MG63 (cell line): ENCODE measurements at regions not wholly inside any gene's neighbourhood (a gene's known extent, or its start where the extent isn't known, plus 50 kb on each side); places are given as distances from the start of the nearest gene placed in this dataset.

ENCODE experiments used
- DNase-seq: peaks from one replicate; pipeline ENCODE4 v3.0.0-alpha.2; 2020
- H3K27me3 ChIP-seq: fragments of 250-450 bp; sonication (Bioruptor Pico); 2 replicates; pipeline ENCODE4 v1.5.1; 2020; ENCODE audit warnings: mild to moderate bottlenecking, moderate library complexity
- H3K36me3 ChIP-seq: fragments of 250-450 bp; sonication (Bioruptor Pico); 2 replicates; pipeline ENCODE4 v1.5.1; 2020; ENCODE audit warnings: mild to moderate bottlenecking, moderate library complexity
- H3K4me3 ChIP-seq: fragments of 250-450 bp; sonication (Bioruptor Pico); 2 replicates; pipeline ENCODE4 v1.5.1; 2020; ENCODE audit warnings: mild to moderate bottlenecking, moderate library complexity
- H3K9me3 ChIP-seq: fragments of 250-450 bp; sonication (Bioruptor Pico); 2 replicates; pipeline ENCODE4 v1.5.1; 2020; ENCODE audit warnings: mild to moderate bottlenecking, moderate library complexity

DNA sequence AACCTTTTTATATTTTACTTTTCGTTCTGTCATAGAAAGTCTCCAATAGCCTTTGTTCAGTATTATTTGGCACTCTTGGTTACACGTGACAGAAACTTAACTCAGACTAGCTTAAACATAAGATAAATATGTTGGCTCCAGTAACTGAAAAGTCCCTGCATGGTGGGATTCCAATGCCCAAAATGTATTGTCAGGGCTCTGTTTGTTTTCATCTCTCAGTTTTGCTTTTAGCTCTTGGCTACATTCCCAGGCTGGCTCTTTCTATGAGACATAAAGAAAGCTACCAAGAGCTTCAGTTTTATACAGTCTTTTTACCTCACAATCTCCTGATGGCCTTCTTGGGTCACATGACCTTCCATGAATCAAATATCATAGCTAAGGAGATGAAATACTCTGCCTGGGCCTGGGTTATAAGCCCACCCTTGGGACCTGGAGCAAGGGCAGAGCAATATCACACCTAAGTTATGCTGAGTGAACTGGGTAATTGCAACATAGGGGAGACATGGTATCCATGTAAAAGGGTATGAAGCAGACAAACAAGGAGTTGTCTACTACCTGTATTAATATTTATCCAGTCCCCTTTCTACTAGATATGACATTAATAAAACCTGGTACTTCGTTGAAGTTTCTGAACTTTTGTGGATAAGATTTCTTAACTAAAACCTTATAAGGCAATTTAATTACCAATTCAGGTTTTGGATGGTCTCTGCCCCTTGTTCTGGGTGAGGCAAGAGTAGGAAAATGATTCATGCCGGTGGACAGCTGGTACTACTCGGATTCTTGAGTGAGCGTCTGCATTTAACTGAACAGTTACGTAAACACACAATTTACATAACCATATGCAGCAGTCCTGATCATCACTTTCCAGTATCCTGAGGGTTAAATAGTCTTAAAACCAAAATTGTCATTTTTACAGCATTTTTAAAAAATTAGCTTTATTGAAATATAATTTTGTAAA lies 442.3 kb downstream of the GPATCH2 start:
- DNase-seq = peak; percentile 73
- Histone ChIP-seq H3K27me3 (no peaks in the 10 kb centered on the region), H3K36me3 (no peaks in the 10 kb centered on the region), H3K9me3 (peaks cover 5% of the 10 kb centered on the region; the same call in 1 of the 2 replicates), H3K4me3 (no peak overlapping the region)

GRCh38 chr1:217186664-217187063 lies 444.2 kb downstream of the GPATCH2 start:
- Histone ChIP-seq H3K4me3 (no peak overlapping the region), H3K36me3 (no peaks in the 10 kb centered on the region), H3K27me3 (no peaks in the 10 kb centered on the region), H3K9me3 (peaks cover 5% of the 10 kb centered on the region; the same call in 1 of the 2 replicates)
- DNase-seq = no peak

GRCh38 chr1:217184854-217185253 lies 446.0 kb downstream of the GPATCH2 start:
- Histone ChIP-seq H3K27me3 (no peaks in the 10 kb centered on the region), H3K9me3 (peaks cover 5% of the 10 kb centered on the region; the same call in 1 of the 2 replicates), H3K36me3 (no peaks in the 10 kb centered on the region), H3K4me3 (no peak overlapping the region)
- DNase-seq = peak; percentile 90

GRCh38 chr1:217182992-217183391 lies 447.9 kb downstream of the GPATCH2 start:
- DNase-seq = no peak

GRCh38 chr1:217181756-217182155 lies 449.1 kb downstream of the GPATCH2 start:
- Histone ChIP-seq H3K9me3 (peaks cover 3% of the 10 kb centered on the region; the same call in 1 of the 2 replicates), H3K36me3 (no peaks in the 10 kb centered on the region), H3K4me3 (no peak overlapping the region), H3K27me3 (no peaks in the 10 kb centered on the region)
- no peak for DNase-seq

More at GRCh38 chr1:217182992-217183391, 447.9 kb downstream of the GPATCH2 start:
- no peak overlapping the region for H3K4me3 ChIP-seq
- H3K36me3 ChIP-seq = no peaks in the 10 kb centered on the region
- no peaks in the 10 kb centered on the region for H3K27me3 ChIP-seq
- peaks cover 3% of the 10 kb centered on the region; the same call in 1 of the 2 replicates for H3K9me3 ChIP-seq

DNA sequence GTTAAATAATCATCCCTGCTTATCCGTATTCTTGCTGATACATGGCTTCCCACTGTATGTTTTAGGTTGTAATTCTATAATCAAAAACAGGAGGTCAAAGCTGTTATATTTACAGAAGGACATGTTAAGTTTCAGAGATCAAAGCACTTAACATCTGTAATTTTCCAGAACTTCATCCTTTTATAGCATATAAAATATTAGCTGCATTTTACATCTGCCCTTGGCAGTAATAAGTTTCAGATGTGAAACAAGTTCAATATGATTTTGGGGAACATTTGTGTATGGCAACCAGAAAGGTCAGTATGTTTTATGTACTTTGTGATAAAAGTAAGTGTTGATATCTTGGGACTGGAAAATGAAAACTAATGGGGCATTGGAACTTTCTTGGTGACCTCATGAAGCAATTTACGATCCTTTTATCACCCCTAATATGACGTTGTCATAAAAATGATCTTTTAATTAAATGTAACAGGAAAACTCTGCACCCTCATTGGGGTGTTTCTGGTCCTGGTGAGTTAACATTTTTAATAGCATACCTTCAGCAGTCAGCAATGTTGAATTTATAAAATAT lies 449.6 kb downstream of the GPATCH2 start:
- no peak for DNase-seq
- H3K9me3 ChIP-seq = peaks cover under 1% of the 10 kb centered on the region; the same call in 1 of the 2 replicates
- no peak overlapping the region for H3K4me3 ChIP-seq
- no peaks in the 10 kb centered on the region for H3K36me3 ChIP-seq
- no peaks in the 10 kb centered on the region for H3K27me3 ChIP-seq

DNA sequence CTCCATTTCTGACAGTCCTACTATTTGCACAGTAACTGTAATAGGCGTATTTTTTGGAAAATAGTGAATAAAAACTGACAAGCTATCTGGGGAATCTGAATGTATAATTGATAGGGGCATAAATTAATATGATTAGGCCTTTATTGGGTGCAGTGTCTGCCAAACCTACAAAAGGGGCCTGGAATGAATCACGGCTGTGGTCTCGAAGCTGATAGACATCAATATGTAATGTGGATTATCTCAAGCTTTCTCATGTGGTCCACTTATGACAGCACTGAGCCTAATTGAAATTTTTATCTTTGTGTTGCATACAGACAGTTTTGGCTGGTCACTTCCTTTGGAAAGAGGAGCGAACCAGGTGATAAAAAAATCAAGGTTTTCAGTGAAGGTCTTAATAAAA lies 450.4 kb downstream of the GPATCH2 start:
- DNase-seq = no peak
- no peaks in the 10 kb centered on the region for H3K36me3 ChIP-seq
- H3K9me3 ChIP-seq = no peaks in the 10 kb centered on the region
- H3K4me3 ChIP-seq = no peak overlapping the region
- H3K27me3 ChIP-seq = no peaks in the 10 kb centered on the region

DNA sequence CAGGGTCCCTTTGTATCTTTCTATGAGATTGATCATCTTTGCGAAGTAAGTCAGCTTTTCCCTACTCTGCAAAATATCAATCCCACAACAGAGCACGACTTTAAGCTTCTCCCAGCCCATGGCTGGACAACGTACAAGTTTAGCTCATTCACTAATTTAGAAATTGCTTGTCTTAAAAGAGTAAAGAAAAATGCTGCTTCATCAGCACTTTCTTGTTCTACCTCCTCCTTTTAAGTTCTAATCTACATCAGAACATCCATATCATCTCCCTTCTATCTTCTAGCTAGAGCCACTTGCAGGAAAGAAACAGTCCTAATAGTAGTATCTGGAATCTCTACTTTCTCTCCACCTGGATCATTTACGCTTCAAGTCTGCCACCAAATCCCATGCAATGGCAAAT lies 441.2 kb upstream of the ESRRG start:
- DNase-seq = no peak
- Histone ChIP-seq H3K27me3 (no peaks in the 10 kb centered on the region), H3K36me3 (no peaks in the 10 kb centered on the region), H3K4me3 (no peak overlapping the region), H3K9me3 (no peaks in the 10 kb centered on the region)

DNA sequence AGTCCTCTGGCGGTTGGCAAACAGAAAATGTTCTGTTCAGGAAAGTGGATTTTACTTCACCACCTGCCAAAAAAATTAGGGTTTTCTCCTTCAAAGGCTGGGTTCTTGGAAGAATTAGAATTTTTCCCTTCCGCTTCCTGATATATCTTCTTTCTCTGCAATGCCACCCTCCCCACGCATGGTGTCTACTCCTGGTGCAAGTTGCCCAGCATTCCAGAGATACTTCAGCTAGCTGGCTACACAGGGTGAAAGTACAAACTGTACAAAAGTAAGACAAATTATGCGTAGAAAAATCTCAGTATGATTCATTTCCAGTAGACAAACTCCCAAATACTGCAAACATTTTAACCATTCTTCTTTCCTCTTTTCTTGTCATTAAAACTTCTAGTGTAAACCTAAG lies 430.1 kb upstream of the ESRRG start:
- Histone ChIP-seq H3K36me3 (no peaks in the 10 kb centered on the region), H3K9me3 (peaks cover 4% of the 10 kb centered on the region; the same call in 1 of the 2 replicates), H3K27me3 (no peaks in the 10 kb centered on the region), H3K4me3 (no peak overlapping the region)
- no peak for DNase-seq

- Histone ChIP-seq H3K27me3 (no peaks in the 10 kb centered on the region), H3K4me3 (no peak overlapping the region), H3K9me3 (peaks cover 4% of the 10 kb centered on the region; the same call in 1 of the 2 replicates), H3K36me3 (no peaks in the 10 kb centered on the region)
- no peak for DNase-seq
Measured at GRCh38 chr1:217150366-217150765, 427.1 kb upstream of the ESRRG start.

DNA sequence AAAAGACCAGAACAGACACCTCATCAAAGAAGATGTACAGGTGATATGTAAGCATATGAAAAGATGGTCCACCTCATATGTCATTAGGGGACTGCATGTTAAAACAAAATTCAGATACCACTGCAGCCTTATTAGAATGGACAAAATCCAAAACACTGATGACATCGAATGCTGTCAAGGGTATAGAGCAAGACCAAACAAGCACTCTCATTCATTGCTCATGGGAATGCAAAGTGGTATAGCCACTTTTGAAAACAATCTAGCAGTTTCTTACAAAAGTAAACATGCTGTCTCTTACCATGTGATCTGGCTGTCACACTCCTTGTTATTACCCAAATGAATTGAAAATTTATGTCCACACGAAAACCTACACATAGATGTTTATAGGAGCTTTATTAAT lies 426.6 kb upstream of the ESRRG start:
- H3K27me3 ChIP-seq = no peaks in the 10 kb centered on the region
- no peak for DNase-seq
- H3K9me3 ChIP-seq = peaks cover 4% of the 10 kb centered on the region; the same call in 1 of the 2 replicates
- H3K4me3 ChIP-seq = no peak overlapping the region
- no peaks in the 10 kb centered on the region for H3K36me3 ChIP-seq

- H3K27me3 ChIP-seq = no peaks in the 10 kb centered on the region
- no peaks in the 10 kb centered on the region for H3K9me3 ChIP-seq
- no peak for DNase-seq
- H3K36me3 ChIP-seq = no peaks in the 10 kb centered on the region
- H3K4me3 ChIP-seq = no peak overlapping the region
Measured at GRCh38 chr1:217141711-217142110, 418.5 kb upstream of the ESRRG start.

DNA sequence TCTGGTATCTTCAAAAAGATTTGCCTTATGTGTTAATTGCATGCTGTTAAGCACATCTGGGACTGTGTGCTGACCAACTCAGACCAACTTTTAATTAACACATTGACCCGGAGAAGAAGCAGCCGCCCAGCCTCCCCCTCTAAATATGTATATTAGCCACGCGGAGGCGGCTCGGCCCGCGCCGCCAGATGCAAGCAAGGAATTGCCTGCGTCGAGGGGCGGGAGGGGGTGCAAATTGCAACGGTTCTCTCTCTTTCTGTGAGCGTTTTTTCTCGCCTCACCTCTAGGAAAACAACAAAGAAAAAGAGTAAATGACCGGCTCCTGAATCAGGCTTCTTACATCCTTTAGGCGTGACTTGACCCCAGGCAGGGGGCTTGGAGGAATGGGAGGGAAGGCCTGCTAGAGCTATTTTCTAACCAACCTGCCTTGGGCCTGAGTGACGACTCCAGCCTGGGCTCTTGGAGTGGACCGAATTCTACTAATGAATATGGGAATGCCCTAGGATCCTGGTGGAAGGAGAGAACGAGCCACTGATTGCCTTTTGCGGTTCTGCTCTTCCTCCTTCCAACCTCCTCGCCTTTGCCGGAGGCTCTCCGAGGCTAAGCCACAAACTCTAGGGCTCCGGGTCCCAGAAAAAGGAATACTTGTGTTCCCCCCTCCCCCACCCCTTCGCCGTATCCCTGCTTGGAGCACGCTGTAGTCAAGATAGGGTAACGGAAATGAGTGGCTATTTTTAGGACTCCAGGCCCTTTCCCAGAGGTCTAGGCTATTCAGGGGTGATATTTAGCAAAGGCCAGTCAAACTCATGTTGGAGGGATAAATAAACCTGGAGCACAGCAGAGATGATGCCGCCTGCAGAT lies 417.0 kb upstream of the ESRRG start:
- H3K27me3 ChIP-seq = no peaks in the 10 kb centered on the region

DNA sequence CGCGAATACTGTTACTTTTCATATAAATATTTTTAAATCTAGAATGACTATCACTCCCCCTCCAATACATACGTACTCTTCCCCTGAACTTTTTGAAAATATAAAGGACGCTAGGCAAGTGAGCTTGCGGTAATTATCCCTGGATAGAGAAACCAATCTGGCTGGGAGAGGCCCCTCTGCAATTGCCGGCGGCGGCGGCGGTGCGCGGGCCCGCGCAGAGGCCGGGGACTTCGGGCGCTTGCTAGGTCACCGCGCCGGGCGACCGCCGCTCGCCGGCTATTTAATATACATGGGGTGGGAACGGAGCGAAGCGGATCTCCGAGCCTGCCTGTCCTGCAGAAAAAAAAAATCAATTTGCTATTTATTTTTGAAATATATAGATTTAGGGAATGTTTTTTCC lies 416.3 kb upstream of the ESRRG start:
- H3K9me3 ChIP-seq = no peaks in the 10 kb centered on the region
- no peaks in the 10 kb centered on the region for H3K27me3 ChIP-seq
- H3K36me3 ChIP-seq = no peaks in the 10 kb centered on the region
- no peak overlapping the region for H3K4me3 ChIP-seq
- DNase-seq = no peak

More for the DNA sequence above, 417.0 kb upstream of the ESRRG start:
- Histone ChIP-seq H3K9me3 (no peaks in the 10 kb centered on the region), H3K4me3 (no peak overlapping the region), H3K36me3 (no peaks in the 10 kb centered on the region)
- DNase-seq = no peak

DNA sequence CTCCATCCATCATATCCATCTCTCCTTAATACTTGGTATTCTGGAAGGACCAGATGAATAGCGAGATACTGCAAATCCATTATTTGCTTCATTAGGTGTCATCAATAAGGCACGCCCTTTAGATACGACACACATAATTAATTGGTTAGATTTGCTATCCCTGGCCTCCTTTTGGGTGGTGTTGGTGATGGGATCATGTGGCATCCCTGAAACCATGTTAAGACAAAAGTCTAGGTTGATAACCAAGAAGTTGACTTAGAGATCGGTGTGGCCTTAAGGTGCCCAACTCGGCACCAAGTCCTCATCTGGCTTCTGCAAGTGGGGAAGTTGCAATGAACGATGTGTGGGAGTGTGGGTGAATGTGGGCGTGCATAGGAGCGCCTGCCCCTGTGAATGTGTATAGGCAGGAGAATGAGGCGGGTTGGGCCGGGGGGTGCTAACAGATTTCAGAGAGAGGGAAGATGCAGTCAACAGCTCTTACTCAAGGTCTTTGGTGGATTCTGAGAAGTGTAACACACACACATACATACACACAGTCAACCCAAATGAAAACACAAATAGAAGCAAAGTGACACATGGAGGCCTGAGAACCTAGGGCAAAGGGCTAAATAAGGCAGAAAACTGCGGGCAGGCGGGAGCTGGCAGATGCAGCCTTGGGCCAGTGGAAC lies 415.7 kb upstream of the ESRRG start:
- H3K4me3 ChIP-seq = no peak overlapping the region
- no peaks in the 10 kb centered on the region for H3K36me3 ChIP-seq
- H3K27me3 ChIP-seq = no peaks in the 10 kb centered on the region
- no peaks in the 10 kb centered on the region for H3K9me3 ChIP-seq
- DNase-seq = no peak

- no peak for DNase-seq
- no peak overlapping the region for H3K4me3 ChIP-seq
Measured at GRCh38 chr1:217138173-217138765, 415.0 kb upstream of the ESRRG start.

More at GRCh38 chr1:217138173-217138765, 415.0 kb upstream of the ESRRG start:
- Histone ChIP-seq H3K9me3 (no peaks in the 10 kb centered on the region), H3K36me3 (no peaks in the 10 kb centered on the region), H3K27me3 (no peaks in the 10 kb centered on the region)
